T1000 (cell line): ENCODE measurements at regions not wholly inside any gene's neighbourhood (a gene's known extent, or its start where the extent isn't known, plus 50 kb on each side); places are given as distances from the start of the nearest gene placed in this dataset.

Source experiments
- DNase-seq: peaks from one replicate; lab custom pipeline; 2025; ENCODE audit warnings: mixed read lengths; lab: John Stamatoyannopoulos, UW

DNA sequence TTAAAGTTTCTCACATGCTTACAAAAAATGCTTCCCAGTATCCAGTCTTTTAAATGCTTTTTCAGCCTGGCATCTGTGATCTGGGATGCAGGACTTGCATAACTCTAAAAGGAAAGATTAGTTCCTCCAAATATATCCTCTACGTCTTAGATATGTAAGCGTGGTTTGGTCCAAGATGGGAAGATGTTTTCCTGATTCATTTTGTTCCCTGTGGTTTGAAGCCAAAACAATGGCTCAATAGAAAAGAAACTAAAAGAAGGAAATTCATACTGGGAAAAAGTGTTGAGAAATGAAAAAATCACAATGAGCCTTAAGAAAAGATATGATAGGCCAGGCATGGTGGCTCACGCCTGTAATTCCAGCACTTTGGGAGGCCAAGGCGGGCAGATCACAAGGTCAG, 1002.8 kb downstream of the NAALADL2 start:
- DNase-seq, result no peak
